Sigmoid colon (tissue), 6 donors: ENCODE measurements at regions not wholly inside any gene's neighbourhood (a gene's known extent, or its start where the extent isn't known, plus 50 kb on each side); places are given as distances from the start of the nearest gene placed in this dataset.

Experiments
- DNase-seq: peaks from one replicate; pipeline ENCODE4 v3.0.0-alpha.2; 2019
- H3K27ac ChIP-seq, 4 donors: fragments of 200-600 bp; sonication (generic); one replicate each; pipeline ENCODE4 v1.5.1; 2016 to 2019; ENCODE audit warnings: mild to moderate bottlenecking in 1 of 4
- H3K27me3 ChIP-seq, 3 donors: fragments of 200-600 bp; sonication (generic); one replicate each; pipeline ENCODE4 v1.5.1; 2019; ENCODE audit warnings: mild to moderate bottlenecking in 1 of 3
- H3K36me3 ChIP-seq, 4 donors: fragments of 200-600 bp; sonication (generic); one replicate each; pipeline ENCODE4 v1.5.1; 2016 to 2019
- H3K4me1 ChIP-seq, 4 donors: fragments of 200-600 bp; sonication (generic); one replicate each; pipeline ENCODE4 v1.5.1; 2017 to 2019
- H3K4me3 ChIP-seq, 4 donors: fragments of 200-600 bp; sonication (generic); one replicate each; pipeline ENCODE4 v1.5.1; 2017 to 2019; ENCODE audit warnings: mild to moderate bottlenecking in 2 of 4, moderate library complexity in 1 of 4
- H3K9me3 ChIP-seq, 4 donors: fragments of 200-600 bp in 3 of 4; sonication (generic) in 3 of 4; one replicate each; pipeline versions ENCODE4 v1.5.1 to v1.6.1; 2013 to 2019
- CTCF ChIP-seq, 4 experiments: fragments of 450-650 bp in 3 of 4; fragments of 200-600 bp in 1 of 4; IDR thresholded peaks; one replicate each; pipeline ENCODE4 v1.5.1; 2016 to 2019; ENCODE audit warnings: antibody characterized with exemption in 4 of 4, mild to moderate bottlenecking in 3 of 4, moderate library complexity in 2 of 4
- EP300 ChIP-seq, 4 donors: sonication (generic); formaldehyde crosslinking; IDR thresholded peaks; one replicate each; pipeline ENCODE4 v1.6.1; 2017; ENCODE audit warnings: antibody characterized with exemption in 4 of 4
- POLR2A ChIP-seq, 2 donors: fragments of 450-650 bp; IDR thresholded peaks; one replicate each; pipeline ENCODE4 v1.6.1; 2016; ENCODE audit warnings: antibody characterized with exemption in 2 of 2, mild to moderate bottlenecking in 2 of 2, moderate library complexity in 2 of 2
- POLR2AphosphoS5 ChIP-seq, 4 donors: sonication (generic); formaldehyde crosslinking; IDR thresholded peaks; one replicate each; pipeline ENCODE4 v1.6.1; 2017; ENCODE audit warnings: antibody characterized with exemption in 4 of 4
- WGBS, 2 donors: extraction: QIAGEN DNeasy Blood & Tissue Kit; methylation state at CpG; one replicate each; pipeline ENCODE4 v1.1.7; 2013; 5-methylcytosine and 5-hydroxymethylcytosine counted together
- intact Hi-C: fragments of 100-400 bp; cut with DNase I; formaldehyde crosslinking; loops from one replicate; pipeline ENCODE4 v1.15.1; 2023
- donor health status: healthy with polysubstance abuse.
- donor health status: healthy.

GRCh38 chr6:51337277-51337676 lies 518.6 kb downstream of the TFAP2B start:
- no peak overlapping the region for H3K27ac ChIP-seq
- intact Hi-C loops = no loop called here

GRCh38 chr6:51339108-51339507 lies 520.4 kb downstream of the TFAP2B start:
- H3K27ac ChIP-seq = no peak overlapping the region
- no peak overlapping the region for H3K4me3 ChIP-seq
- WGBS, 2 donors = 75 to 91% methylated on average over 3 of the region's 3 CpGs
- H3K27me3 ChIP-seq = no peaks in the 10 kb centered on the region
- H3K9me3 ChIP-seq = peaks cover 0 to 2% (median 0%) of the 10 kb centered on the region in 4 donors
- intact Hi-C loops = no loop called here
- no peaks in the 10 kb centered on the region for H3K4me1 ChIP-seq
- no peaks in the 10 kb centered on the region for H3K36me3 ChIP-seq
- TF ChIP-seq POLR2AphosphoS5 (IDR thresholded peaks at IDR 0.05) = no peak
- TF ChIP-seq POLR2A (IDR thresholded peaks at IDR 0.05) = no peak
- no peak for TF ChIP-seq CTCF (IDR thresholded peaks at IDR 0.05)
- TF ChIP-seq EP300 (IDR thresholded peaks at IDR 0.05) = no peak
- no peak for DNase-seq

More at GRCh38 chr6:51337277-51337676, 518.6 kb downstream of the TFAP2B start:
- Histone ChIP-seq H3K4me1 (no peaks in the 10 kb centered on the region), H3K36me3 (no peaks in the 10 kb centered on the region), H3K9me3 (peaks cover 0 to 2% (median 0%) of the 10 kb centered on the region in 4 donors), H3K4me3 (no peak overlapping the region), H3K27me3 (no peaks in the 10 kb centered on the region)
- DNase-seq = no peak
- 44 to 81% methylated on average over 3 of the region's 3 CpGs for whole genome bisulfite sequencing, 2 donors
- TF ChIP-seq POLR2A (IDR thresholded peaks at IDR 0.05) = no peak
- no peak for TF ChIP-seq CTCF (IDR thresholded peaks at IDR 0.05)
- no peak for TF ChIP-seq POLR2AphosphoS5 (IDR thresholded peaks at IDR 0.05)
- no peak for TF ChIP-seq EP300 (IDR thresholded peaks at IDR 0.05)

GRCh38 chr6:51339728-51340127 lies 521.1 kb downstream of the TFAP2B start:
- Histone ChIP-seq H3K36me3 (no peaks in the 10 kb centered on the region), H3K4me1 (no peaks in the 10 kb centered on the region), H3K4me3 (no peak overlapping the region), H3K27ac (no peak overlapping the region), H3K27me3 (no peaks in the 10 kb centered on the region), H3K9me3 (peaks cover 0 to 2% (median 0%) of the 10 kb centered on the region in 4 donors)
- intact Hi-C loops = no loop called here
- WGBS, 2 donors = 21 to 60% methylated on average over 5 of the region's 5 CpGs
- TF ChIP-seq POLR2AphosphoS5 (IDR thresholded peaks at IDR 0.05) (no peak), POLR2A (IDR thresholded peaks at IDR 0.05) (no peak), CTCF (IDR thresholded peaks at IDR 0.05) (no peak), EP300 (IDR thresholded peaks at IDR 0.05) (no peak)
- no peak for DNase-seq

- Histone ChIP-seq H3K36me3 (no peaks in the 10 kb centered on the region), H3K9me3 (peaks cover 0 to 5% (median 0%) of the 10 kb centered on the region in 4 donors), H3K27me3 (no peaks in the 10 kb centered on the region), H3K4me3 (no peak overlapping the region), H3K4me1 (no peaks in the 10 kb centered on the region), H3K27ac (no peak overlapping the region)
- TF ChIP-seq EP300 (IDR thresholded peaks at IDR 0.05) (no peak), POLR2AphosphoS5 (IDR thresholded peaks at IDR 0.05) (no peak), POLR2A (IDR thresholded peaks at IDR 0.05) (no peak), CTCF (IDR thresholded peaks at IDR 0.05) (no peak)
- intact Hi-C loops = no loop called here
- no peak for DNase-seq
- 81% methylated on average over 6 of the region's 6 CpGs for WGBS, 2 donors
Measured at GRCh38 chr6:51342393-51342792, 523.7 kb downstream of the TFAP2B start.

GRCh38 chr6:51349857-51350256 lies 531.2 kb downstream of the TFAP2B start:
- intact Hi-C loops = no loop called here
- peaks cover 0 to 3% (median 0%) of the 10 kb centered on the region in 4 donors for H3K9me3 ChIP-seq
- H3K4me3 ChIP-seq = no peak overlapping the region
- 22 to 80% methylated on average over 4 of the region's 4 CpGs for WGBS, 2 donors
- DNase-seq = no peak
- no peaks in the 10 kb centered on the region for H3K36me3 ChIP-seq
- TF ChIP-seq CTCF (IDR thresholded peaks at IDR 0.05) = no peak
- H3K27me3 ChIP-seq = no peaks in the 10 kb centered on the region
- H3K27ac ChIP-seq = no peak overlapping the region
- no peaks in the 10 kb centered on the region for H3K4me1 ChIP-seq
